ENCODE measurements at regions not wholly inside any gene's neighbourhood (a gene's known extent, or its start where the extent isn't known, plus 50 kb on each side); places are given as distances from the start of the nearest gene placed in this dataset.
"Not testable (repeated sequence)": the region's sequence is repeated elsewhere in the genome, so short reads cannot be mapped to it uniquely, and the experiment has no call there.

GRCh38 chr13:48583859-48584311, 51.0 kb upstream of the RCBTB2 start:
- no peak for DNase-seq

GRCh38 chr13:48585456-48585840, 52.6 kb upstream of the RCBTB2 start:
- peak; percentile 22 for DNase-seq

GRCh38 chr13:48586591-48587103, 53.8 kb upstream of the RCBTB2 start:
- no peak for DNase-seq

- no peak for DNase-seq
Observed at GRCh38 chr13:48588120-48588519, 55.2 kb upstream of the RCBTB2 start.

- DNase-seq: no peak
Observed at GRCh38 chr13:48590141-48590901, 57.4 kb upstream of the RCBTB2 start.

- DNase-seq: not testable (repeated sequence)
Observed at GRCh38 chr13:48591124-48591872, 58.4 kb upstream of the RCBTB2 start.

GRCh38 chr13:48591889-48592687, 59.2 kb upstream of the RCBTB2 start:
- DNase-seq: no peak

- DNase-seq: no peak
Observed at GRCh38 chr13:48592688-48593049, 59.8 kb upstream of the RCBTB2 start.

- no peak for DNase-seq
Observed at GRCh38 chr13:48593536-48593935, 60.2 kb upstream of the CYSLTR2 start.

GRCh38 chr13:48594096-48594815, 59.5 kb upstream of the CYSLTR2 start:
- DNase-seq: no peak

- no peak for DNase-seq
Observed at GRCh38 chr13:48595431-48596429, 58.0 kb upstream of the CYSLTR2 start.

GRCh38 chr13:48600374-48601364, 53.1 kb upstream of the CYSLTR2 start:
- DNase-seq: no peak

- DNase-seq: no peak
Observed at GRCh38 chr13:48602296-48603016, 51.3 kb upstream of the CYSLTR2 start.

GRCh38 chr13:48603375-48603774, 50.4 kb upstream of the CYSLTR2 start:
- no peak for DNase-seq
